AG04450 (cell line): ENCODE measurements at regions not wholly inside any gene's neighbourhood (a gene's known extent, or its start where the extent isn't known, plus 50 kb on each side); places are given as distances from the start of the nearest gene placed in this dataset.

ENCODE experiments used
- CTCF ChIA-PET: fragments of 300-600, 350-600 bp; formaldehyde crosslinking; extraction: SDS; loops from one replicate; lab custom pipeline; 2022; ENCODE audit warnings: antibody characterized with exemption, inconsistent platforms; lab: Charles Lee
- POLR2A ChIA-PET: fragments of 350-600 bp; formaldehyde crosslinking; extraction: SDS; loops from one replicate; lab custom pipeline; 2021; ENCODE audit warnings: antibody characterized with exemption, inconsistent platforms; lab: Yijun Ruan, JAX
- DNase-seq: peaks from one replicate; pipeline ENCODE4 v3.0.0-alpha.2; 2011; ENCODE audit warnings: low read depth, low spot score
- H3K27ac ChIP-seq: one replicate; pipeline ENCODE4 v1.5.1; 2012; ENCODE audit warnings: low read depth, low read length, control low read depth
- H3K27me3 ChIP-seq: one replicate; pipeline ENCODE4 v1.6.0; 2012; ENCODE audit warnings: low read length; ENCODE audit not compliant: control insufficient read depth, insufficient read depth
- H3K4me3 ChIP-seq: 2 replicates; pipeline ENCODE4 v1.5.1; 2011; ENCODE audit warnings: mild to moderate bottlenecking, low read depth, low read length, control low read depth
- H3K9me3 ChIP-seq: 2 replicates; pipeline ENCODE4 v1.5.1; 2012; ENCODE audit warnings: low read length; ENCODE audit not compliant: control insufficient read depth, insufficient read depth
- TF ChIP-seq, protein P1 (sequence below): IDR thresholded peaks from 2 replicates; pipeline ENCODE4 v1.5.1; 2011; ENCODE audit warnings: low read depth, low read length, control low read depth, inconsistent platforms

DNA sequence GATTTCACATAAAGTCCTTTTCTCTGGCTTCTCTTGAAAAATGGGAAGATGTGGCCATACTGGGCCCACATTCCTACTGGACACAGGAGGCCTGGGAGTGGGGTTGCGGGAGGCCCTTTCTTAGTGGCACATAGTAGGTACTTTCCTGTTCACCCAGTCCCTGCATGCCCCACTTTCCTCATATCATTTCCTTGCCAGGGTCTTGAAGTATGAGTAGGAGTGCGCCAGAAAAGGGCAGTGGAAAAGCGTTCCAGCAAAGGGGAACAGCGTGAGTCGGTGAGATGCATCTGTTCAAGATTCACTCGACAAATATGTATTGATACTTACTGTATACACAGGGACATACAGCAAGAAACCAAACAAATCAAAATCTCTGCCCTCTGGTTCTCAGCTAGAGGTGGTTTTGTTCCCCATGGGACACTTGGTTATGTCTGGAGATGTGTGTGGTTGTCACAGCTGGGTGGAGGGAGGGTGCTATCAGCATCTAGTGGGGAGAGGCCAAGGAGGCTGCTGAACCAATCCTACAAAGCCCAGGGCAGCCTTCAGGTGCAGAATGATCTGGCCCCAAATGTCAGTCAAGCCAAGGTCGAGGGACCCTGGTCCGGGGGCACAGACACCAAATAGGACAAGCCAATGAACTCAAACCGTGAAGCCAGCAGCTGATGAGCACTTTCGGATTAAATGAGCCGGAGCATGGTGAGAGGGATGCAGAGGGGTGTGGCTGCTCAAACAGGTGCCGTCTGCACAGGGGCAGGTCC lies 151.4 kb downstream of the CEBPB start:
- ChIA-PET POLR2A (no interaction called here), CTCF (no interaction called here)
- Histone ChIP-seq H3K27me3 (no peaks in the 10 kb centered on the region), H3K27ac (no peak overlapping the region), H3K9me3 (no peaks in the 10 kb centered on the region; the same call in 1 of the 2 replicates), H3K4me3 (no peak overlapping the region)
- TF ChIP-seq, protein P1, sequence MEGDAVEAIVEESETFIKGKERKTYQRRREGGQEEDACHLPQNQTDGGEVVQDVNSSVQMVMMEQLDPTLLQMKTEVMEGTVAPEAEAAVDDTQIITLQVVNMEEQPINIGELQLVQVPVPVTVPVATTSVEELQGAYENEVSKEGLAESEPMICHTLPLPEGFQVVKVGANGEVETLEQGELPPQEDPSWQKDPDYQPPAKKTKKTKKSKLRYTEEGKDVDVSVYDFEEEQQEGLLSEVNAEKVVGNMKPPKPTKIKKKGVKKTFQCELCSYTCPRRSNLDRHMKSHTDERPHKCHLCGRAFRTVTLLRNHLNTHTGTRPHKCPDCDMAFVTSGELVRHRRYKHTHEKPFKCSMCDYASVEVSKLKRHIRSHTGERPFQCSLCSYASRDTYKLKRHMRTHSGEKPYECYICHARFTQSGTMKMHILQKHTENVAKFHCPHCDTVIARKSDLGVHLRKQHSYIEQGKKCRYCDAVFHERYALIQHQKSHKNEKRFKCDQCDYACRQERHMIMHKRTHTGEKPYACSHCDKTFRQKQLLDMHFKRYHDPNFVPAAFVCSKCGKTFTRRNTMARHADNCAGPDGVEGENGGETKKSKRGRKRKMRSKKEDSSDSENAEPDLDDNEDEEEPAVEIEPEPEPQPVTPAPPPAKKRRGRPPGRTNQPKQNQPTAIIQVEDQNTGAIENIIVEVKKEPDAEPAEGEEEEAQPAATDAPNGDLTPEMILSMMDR, result no peak
- DNase-seq, result no peak

DNA sequence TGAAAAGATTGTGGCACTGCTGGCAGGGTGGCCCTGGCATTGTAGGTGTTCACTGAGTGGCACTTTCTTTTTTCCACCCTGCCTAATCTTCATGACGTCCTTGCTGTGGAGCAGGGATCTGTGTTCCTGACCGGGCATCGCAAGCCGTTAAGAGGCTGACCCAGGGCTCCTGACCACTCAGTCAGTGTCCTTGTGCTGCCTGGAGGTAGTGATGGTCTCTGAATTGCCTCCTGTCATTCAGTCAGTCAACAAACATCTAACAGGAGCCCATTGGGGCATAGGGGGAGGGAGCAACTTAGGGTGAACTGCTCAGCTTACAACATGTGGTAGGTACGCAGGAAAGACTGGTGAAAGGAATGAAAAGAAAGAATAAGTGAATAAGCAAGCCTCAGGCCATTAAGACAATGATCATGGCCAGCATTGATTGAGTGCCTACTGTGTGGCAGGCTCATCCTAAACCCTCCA lies 152.0 kb downstream of the CEBPB start:
- POLR2A ChIA-PET, result no interaction called here
- DNase-seq, result no peak
- no peak overlapping the region for H3K4me3 ChIP-seq
- H3K27me3 ChIP-seq, result no peaks in the 10 kb centered on the region
- H3K9me3 ChIP-seq, result no peaks in the 10 kb centered on the region; the same call in 1 of the 2 replicates
- TF ChIP-seq, protein P1, result no peak
- CTCF ChIA-PET, result no interaction called here
- H3K27ac ChIP-seq, result no peak overlapping the region

GRCh38 chr20:50343125-50343489 lies 152.5 kb downstream of the CEBPB start:
- Histone ChIP-seq H3K27me3 (no peaks in the 10 kb centered on the region), H3K27ac (no peak overlapping the region), H3K9me3 (no peaks in the 10 kb centered on the region; the same call in 1 of the 2 replicates), H3K4me3 (no peak overlapping the region)
- TF ChIP-seq, protein P1, result no peak
- POLR2A ChIA-PET, result no interaction called here
- CTCF ChIA-PET, result no interaction called here
- DNase-seq, result no peak

- Histone ChIP-seq H3K27me3 (no peaks in the 10 kb centered on the region), H3K27ac (no peak overlapping the region), H3K4me3 (no peak overlapping the region), H3K9me3 (no peaks in the 10 kb centered on the region; the same call in 1 of the 2 replicates)
- ChIA-PET POLR2A (no interaction called here), CTCF (no interaction called here)
- TF ChIP-seq, protein P1, result no peak
- no peak for DNase-seq
These were observed 153.0 kb downstream of the CEBPB start for GRCh38 chr20:50343490-50344179.
